Smooth muscle cell (in vitro differentiated cells): ENCODE measurements at regions not wholly inside any gene's neighbourhood (a gene's known extent, or its start where the extent isn't known, plus 50 kb on each side); places are given as distances from the start of the nearest gene placed in this dataset.
A peak's percentile ranks its signal among the peaks of the same experiment; 100 is the strongest.

Experiments used
- DNase-seq: peaks from one replicate; lab custom pipeline; 2025; ENCODE audit not compliant: unreplicated experiment; lab: John Stamatoyannopoulos, UW
- H2AFZ ChIP-seq: fragments of 200-600 bp; sonication (generic); 2 replicates; pipeline ENCODE4 v1.6.0; 2016; ENCODE audit warnings: antibody characterized with exemption, low read depth, mild to moderate bottlenecking
- H3F3A ChIP-seq: fragments of 200-600 bp; sonication (generic); 2 replicates; pipeline ENCODE4 v1.6.0; 2017; ENCODE audit warnings: antibody characterized with exemption, low read depth
- H3K27ac ChIP-seq: fragments of 200-600 bp; sonication (generic); 2 replicates; pipeline ENCODE4 v1.5.1; 2016; ENCODE audit warnings: low read depth, mild to moderate bottlenecking
- H3K27me3 ChIP-seq: fragments of 200-600 bp; sonication (generic); 2 replicates; pipeline ENCODE4 v1.6.1; 2016; ENCODE audit warnings: low read depth, mild to moderate bottlenecking
- H3K36me3 ChIP-seq: fragments of 200-600 bp; sonication (generic); 2 replicates; pipeline ENCODE4 v1.5.1; 2016; ENCODE audit warnings: low read depth
- H3K4me1 ChIP-seq: fragments of 200-600 bp; sonication (generic); 2 replicates; pipeline ENCODE4 v1.5.1; 2016; ENCODE audit warnings: low read depth
- H3K4me2 ChIP-seq: fragments of 200-600 bp; sonication (generic); 2 replicates; pipeline ENCODE4 v1.6.0; 2016; ENCODE audit warnings: mild to moderate bottlenecking
- H3K4me3 ChIP-seq: fragments of 200-600 bp; sonication (generic); 2 replicates; pipeline ENCODE4 v1.5.1; 2016; ENCODE audit warnings: mild to moderate bottlenecking
- H3K79me2 ChIP-seq: fragments of 200-600 bp; sonication (generic); 2 replicates; pipeline ENCODE4 v1.6.0; 2016; ENCODE audit warnings: low read depth, mild to moderate bottlenecking
- H3K9ac ChIP-seq: fragments of 200-600 bp; sonication (generic); 2 replicates; pipeline ENCODE4 v1.6.0; 2016; ENCODE audit warnings: low read depth
- H3K9me3 ChIP-seq: fragments of 200-600 bp; sonication (generic); replicated peaks from 2 replicates; pipeline ENCODE4 v1.5.1; 2016; ENCODE audit warnings: low read depth
- H4K20me1 ChIP-seq: fragments of 200-600 bp; sonication (generic); 2 replicates; pipeline ENCODE4 v1.6.0; 2016; ENCODE audit warnings: low read depth
- WGBS: methylation state at CpG from one replicate; pipeline ENCODE4 v1.1.7; 2016; ENCODE audit warnings: low lambda C conversion rate; 5-methylcytosine and 5-hydroxymethylcytosine counted together
- TF ChIP-seq, protein P1 (sequence below): fragments of 200-600 bp; sonication (generic); IDR thresholded peaks from 2 replicates; pipeline ENCODE4 v1.5.1; 2017; ENCODE audit warnings: borderline replicate concordance, mild to moderate bottlenecking, antibody characterized with exemption; ENCODE audit not compliant: insufficient read depth, poor library complexity, severe bottlenecking

DNA sequence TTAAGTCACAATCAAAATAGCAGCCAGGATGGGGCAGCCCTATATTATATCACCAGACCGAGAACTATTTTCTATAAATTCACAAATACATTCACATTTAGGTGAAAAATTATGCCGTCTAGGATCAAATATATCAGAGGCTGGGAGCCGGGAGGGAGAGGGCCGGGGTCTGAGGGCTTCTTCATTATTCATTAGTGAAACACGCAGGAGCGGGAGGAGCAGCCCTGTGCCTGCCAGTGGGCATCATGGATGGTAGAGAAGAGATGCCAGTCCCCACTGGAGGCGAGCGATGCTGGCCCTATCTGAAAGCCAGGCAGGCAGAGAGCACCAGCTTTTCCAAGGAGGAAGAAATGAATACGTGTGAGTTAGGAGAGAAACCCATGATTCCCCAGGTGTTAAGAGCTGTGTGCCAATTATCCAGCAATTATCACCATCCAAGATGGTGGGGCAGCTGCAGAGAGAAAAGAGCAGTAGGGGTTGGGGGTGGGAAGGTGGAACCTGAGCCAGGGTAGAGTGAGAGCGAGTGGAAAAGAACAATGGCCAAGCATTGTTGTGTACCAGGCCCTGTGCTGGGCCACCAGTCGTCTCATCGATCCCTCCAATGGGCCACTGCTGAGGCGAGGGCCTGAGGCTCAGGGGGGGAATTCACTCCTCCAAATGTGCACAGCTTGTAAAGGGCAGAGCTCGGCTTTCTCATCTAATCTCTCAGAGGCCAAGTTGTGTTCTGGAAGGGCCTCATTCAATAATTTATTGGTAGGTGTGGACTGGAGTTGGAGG is 261.3 kb upstream of the TLE3 start:
- Histone ChIP-seq H3K4me2 (no peak overlapping the region), H3K79me2 (no peaks in the 10 kb centered on the region), H2AFZ (no peak overlapping the region), H3K4me1 (peaks cover 8% of the 10 kb centered on the region), H3K9me3 (no peaks in the 10 kb centered on the region), H3F3A (no peaks in the 10 kb centered on the region), H4K20me1 (no peaks in the 10 kb centered on the region), H3K27me3 (no peaks in the 10 kb centered on the region), H3K9ac (no peak overlapping the region), H3K4me3 (no peak overlapping the region), H3K36me3 (no peaks in the 10 kb centered on the region), H3K27ac (no peak overlapping the region)
- DNase-seq, result no peak
- WGBS, result 88% methylated on average over 14 of the region's 14 CpGs
- TF ChIP-seq, protein P1, sequence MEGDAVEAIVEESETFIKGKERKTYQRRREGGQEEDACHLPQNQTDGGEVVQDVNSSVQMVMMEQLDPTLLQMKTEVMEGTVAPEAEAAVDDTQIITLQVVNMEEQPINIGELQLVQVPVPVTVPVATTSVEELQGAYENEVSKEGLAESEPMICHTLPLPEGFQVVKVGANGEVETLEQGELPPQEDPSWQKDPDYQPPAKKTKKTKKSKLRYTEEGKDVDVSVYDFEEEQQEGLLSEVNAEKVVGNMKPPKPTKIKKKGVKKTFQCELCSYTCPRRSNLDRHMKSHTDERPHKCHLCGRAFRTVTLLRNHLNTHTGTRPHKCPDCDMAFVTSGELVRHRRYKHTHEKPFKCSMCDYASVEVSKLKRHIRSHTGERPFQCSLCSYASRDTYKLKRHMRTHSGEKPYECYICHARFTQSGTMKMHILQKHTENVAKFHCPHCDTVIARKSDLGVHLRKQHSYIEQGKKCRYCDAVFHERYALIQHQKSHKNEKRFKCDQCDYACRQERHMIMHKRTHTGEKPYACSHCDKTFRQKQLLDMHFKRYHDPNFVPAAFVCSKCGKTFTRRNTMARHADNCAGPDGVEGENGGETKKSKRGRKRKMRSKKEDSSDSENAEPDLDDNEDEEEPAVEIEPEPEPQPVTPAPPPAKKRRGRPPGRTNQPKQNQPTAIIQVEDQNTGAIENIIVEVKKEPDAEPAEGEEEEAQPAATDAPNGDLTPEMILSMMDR, result no peak

DNA sequence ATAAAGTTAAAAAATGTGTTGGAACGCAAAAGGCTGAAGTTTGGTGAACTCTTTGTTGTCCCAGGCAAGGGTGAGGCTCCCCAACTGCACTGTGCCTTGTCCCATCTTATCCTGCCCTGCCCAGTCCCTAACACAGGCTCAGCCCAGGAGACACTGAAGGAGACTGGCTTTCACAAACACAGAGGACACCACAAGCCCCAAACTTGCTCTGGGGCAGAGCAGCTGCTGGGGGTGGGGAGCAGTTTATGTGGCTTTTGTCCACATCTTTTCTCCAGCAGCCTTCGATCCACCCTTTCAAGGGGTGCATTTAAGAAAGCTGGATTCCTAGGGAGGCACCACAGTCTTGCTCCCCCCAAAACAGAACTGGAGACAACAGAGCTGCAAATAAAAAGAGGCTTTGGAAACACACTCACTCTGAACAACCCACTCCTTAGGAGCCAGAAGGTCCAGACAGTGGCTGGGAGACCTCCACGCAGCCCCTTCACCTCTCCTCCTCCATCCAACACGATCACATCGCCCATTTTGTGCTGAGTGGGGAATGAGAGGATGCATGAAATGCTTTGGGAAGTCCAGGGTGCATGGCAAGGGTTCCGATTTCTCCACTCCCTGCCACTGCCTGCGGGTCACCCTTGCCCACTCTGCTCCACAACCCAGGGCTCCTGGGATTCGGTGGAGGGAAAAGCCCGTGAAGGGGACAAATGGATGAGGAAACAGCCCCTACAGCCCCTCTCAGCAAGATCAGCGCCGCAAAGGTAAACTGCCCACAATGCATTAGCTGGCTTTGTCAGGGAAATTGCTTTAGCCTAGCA is 260.5 kb upstream of the TLE3 start:
- no peaks in the 10 kb centered on the region for H4K20me1 ChIP-seq
- no peaks in the 10 kb centered on the region for H3F3A ChIP-seq
- WGBS, result 96% methylated on average over 11 of the region's 11 CpGs
- no peak overlapping the region for H3K27ac ChIP-seq
- no peak for DNase-seq
- TF ChIP-seq, protein P1, result no peak
- no peak overlapping the region for H3K9ac ChIP-seq
- H3K9me3 ChIP-seq, result no peaks in the 10 kb centered on the region
- H3K79me2 ChIP-seq, result no peaks in the 10 kb centered on the region
- H3K4me3 ChIP-seq, result no peak overlapping the region
- no peak overlapping the region for H2AFZ ChIP-seq
- H3K4me1 ChIP-seq, result peaks cover 8% of the 10 kb centered on the region
- H3K36me3 ChIP-seq, result no peaks in the 10 kb centered on the region
- H3K27me3 ChIP-seq, result no peaks in the 10 kb centered on the region
- H3K4me2 ChIP-seq, result no peak overlapping the region

DNA sequence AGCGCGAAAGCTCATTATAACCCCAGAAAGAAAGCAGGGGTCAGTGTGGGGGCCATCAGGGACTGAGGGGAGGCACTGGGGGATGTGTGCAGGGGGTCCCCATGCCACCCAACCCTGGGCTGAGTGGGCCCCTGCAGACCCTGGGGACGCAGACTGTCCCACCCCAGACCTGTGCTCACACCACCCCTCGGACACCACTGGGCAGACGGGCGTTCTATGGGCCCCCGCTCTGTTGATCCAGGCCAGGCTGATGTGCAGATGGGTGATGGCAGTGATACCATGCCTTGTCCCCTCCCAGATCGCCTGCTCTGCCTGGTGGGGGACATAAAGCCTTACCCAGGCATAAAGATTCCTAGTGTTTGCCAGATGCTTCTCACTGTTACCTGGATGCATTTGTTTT is 259.7 kb upstream of the TLE3 start:
- Histone ChIP-seq H3K79me2 (no peaks in the 10 kb centered on the region), H3K9me3 (no peaks in the 10 kb centered on the region), H2AFZ (no peak overlapping the region), H3K4me1 (peaks cover 6% of the 10 kb centered on the region), H3K9ac (no peak overlapping the region), H3K4me2 (no peak overlapping the region), H3F3A (no peaks in the 10 kb centered on the region), H3K27me3 (no peaks in the 10 kb centered on the region), H4K20me1 (no peaks in the 10 kb centered on the region), H3K36me3 (no peaks in the 10 kb centered on the region), H3K4me3 (no peak overlapping the region), H3K27ac (no peak overlapping the region)
- WGBS, result 93% methylated on average over 8 of the region's 8 CpGs
- no peak for DNase-seq
- TF ChIP-seq, protein P1, result no peak

DNA sequence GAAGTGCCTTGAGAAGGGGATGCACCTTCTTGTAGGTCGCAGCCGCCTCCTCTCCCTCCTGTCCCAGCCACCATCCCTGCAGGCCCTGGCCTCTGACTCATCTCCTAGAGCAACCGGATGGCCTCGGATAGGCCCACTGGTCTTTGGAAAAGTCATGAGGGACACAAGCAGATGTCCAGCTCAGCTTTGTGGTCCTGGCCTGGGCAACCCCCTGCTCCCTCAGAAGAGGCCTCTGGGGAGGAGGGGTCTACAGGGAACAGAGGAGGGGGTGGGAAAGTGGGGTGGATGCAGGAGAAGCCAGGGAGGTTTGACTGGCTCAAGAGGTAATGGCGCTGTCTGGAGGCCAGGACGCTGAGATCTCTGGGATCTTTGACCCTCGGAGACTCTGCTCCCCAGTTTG is 259.2 kb upstream of the TLE3 start:
- no peak overlapping the region for H3K4me3 ChIP-seq
- no peaks in the 10 kb centered on the region for H3K36me3 ChIP-seq
- no peak for DNase-seq
- no peak overlapping the region for H3K27ac ChIP-seq
- no peaks in the 10 kb centered on the region for H3K27me3 ChIP-seq
- TF ChIP-seq, protein P1, result no peak
- H4K20me1 ChIP-seq, result no peaks in the 10 kb centered on the region
- H3K4me2 ChIP-seq, result peak overlapping the region; percentile 25
- peaks cover 6% of the 10 kb centered on the region for H3K4me1 ChIP-seq
- H3K79me2 ChIP-seq, result no peaks in the 10 kb centered on the region
- H3K9ac ChIP-seq, result no peak overlapping the region
- H2AFZ ChIP-seq, result no peak overlapping the region
- no peaks in the 10 kb centered on the region for H3F3A ChIP-seq
- WGBS, result 32% methylated on average over 5 of the region's 7 CpGs
- no peaks in the 10 kb centered on the region for H3K9me3 ChIP-seq
